ENCODE measurements at regions not wholly inside any gene's neighbourhood (a gene's known extent, or its start where the extent isn't known, plus 50 kb on each side); places are given as distances from the start of the nearest gene placed in this dataset.

- ATAC-seq: no peak
These were observed 104.3 kb upstream of the TTC29 start for GRCh38 chr4:147049946-147050345.

DNA sequence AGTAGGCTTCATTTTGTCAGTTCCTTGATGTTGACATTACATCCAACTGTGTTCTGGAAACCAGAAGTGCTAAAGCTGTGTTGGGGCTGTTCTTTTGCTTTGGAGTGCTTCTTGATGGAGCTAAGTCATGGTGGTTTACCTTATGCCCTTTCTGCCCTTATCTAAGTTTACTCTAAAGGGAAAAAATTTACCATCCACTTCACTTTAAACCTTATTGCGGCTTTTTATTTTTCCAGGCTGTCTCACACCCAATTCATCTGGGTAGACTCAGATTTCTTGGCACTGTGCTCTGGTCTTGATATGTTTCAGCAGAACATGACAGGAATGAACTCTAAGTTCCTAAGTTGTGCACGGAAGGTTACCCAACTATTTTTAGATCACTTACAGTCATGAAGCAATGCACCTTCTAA lies 104.7 kb upstream of the TTC29 start:
- Histone ChIP-seq H3K27me3 (no peaks in the 10 kb centered on the region), H3K36me3 (replicated peaks in 1 of 2; ENCODE audit: insufficient read depth in 1 of 2, low read depth in 2 of 2) (no peaks in the 10 kb centered on the region), H3K4me1 (no peaks in the 10 kb centered on the region), H3K9me3 (no peaks in the 10 kb centered on the region), H3K27ac (no peak overlapping the region), H3K4me3 (no peak overlapping the region)
- intact Hi-C loops (cut with DNase I): no loop called here
- WGBS, 2 donors: 40 to 65% methylated on average over 2 of the region's 2 CpGs
- ATAC-seq (no peak), DNase-seq (no peak)
- no peak for TF ChIP-seq POLR2A (IDR thresholded peaks at IDR 0.05)
- TF ChIP-seq, protein P1, sequence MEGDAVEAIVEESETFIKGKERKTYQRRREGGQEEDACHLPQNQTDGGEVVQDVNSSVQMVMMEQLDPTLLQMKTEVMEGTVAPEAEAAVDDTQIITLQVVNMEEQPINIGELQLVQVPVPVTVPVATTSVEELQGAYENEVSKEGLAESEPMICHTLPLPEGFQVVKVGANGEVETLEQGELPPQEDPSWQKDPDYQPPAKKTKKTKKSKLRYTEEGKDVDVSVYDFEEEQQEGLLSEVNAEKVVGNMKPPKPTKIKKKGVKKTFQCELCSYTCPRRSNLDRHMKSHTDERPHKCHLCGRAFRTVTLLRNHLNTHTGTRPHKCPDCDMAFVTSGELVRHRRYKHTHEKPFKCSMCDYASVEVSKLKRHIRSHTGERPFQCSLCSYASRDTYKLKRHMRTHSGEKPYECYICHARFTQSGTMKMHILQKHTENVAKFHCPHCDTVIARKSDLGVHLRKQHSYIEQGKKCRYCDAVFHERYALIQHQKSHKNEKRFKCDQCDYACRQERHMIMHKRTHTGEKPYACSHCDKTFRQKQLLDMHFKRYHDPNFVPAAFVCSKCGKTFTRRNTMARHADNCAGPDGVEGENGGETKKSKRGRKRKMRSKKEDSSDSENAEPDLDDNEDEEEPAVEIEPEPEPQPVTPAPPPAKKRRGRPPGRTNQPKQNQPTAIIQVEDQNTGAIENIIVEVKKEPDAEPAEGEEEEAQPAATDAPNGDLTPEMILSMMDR (IDR thresholded peaks at IDR 0.05): no peak

More at GRCh38 chr4:147049946-147050345, 104.3 kb upstream of the TTC29 start:
- TF ChIP-seq, protein P1 (IDR thresholded peaks at IDR 0.05): no peak
- no peak for TF ChIP-seq POLR2A (IDR thresholded peaks at IDR 0.05)
- H3K27me3 ChIP-seq: no peaks in the 10 kb centered on the region
- H3K27ac ChIP-seq: no peak overlapping the region
- intact Hi-C loops (cut with DNase I): no loop called here
- no peak overlapping the region for H3K4me3 ChIP-seq
- H3K4me1 ChIP-seq: no peaks in the 10 kb centered on the region
- H3K9me3 ChIP-seq: no peaks in the 10 kb centered on the region
- no peak for DNase-seq
- no peaks in the 10 kb centered on the region for H3K36me3 ChIP-seq (replicated peaks in 1 of 2; ENCODE audit: insufficient read depth in 1 of 2, low read depth in 2 of 2)
- 29 to 43% methylated on average over 5 of the region's 5 CpGs for WGBS, 2 donors

GRCh38 chr4:147052361-147052760 lies 106.7 kb upstream of the TTC29 start:
- no peak for TF ChIP-seq POLR2A (IDR thresholded peaks at IDR 0.05)
- TF ChIP-seq, protein P1 (IDR thresholded peaks at IDR 0.05): no peak
- no peak for ATAC-seq
- Histone ChIP-seq H3K4me3 (no peak overlapping the region), H3K9me3 (no peaks in the 10 kb centered on the region), H3K27me3 (no peaks in the 10 kb centered on the region), H3K4me1 (no peaks in the 10 kb centered on the region), H3K36me3 (replicated peaks in 1 of 2; ENCODE audit: insufficient read depth in 1 of 2, low read depth in 2 of 2) (no peaks in the 10 kb centered on the region), H3K27ac (no peak overlapping the region)
- intact Hi-C loops (cut with DNase I): no loop called here
- no peak for DNase-seq
- WGBS, 2 donors: 74 to 77% methylated on average over 2 of the region's 2 CpGs

- TF ChIP-seq POLR2A (IDR thresholded peaks at IDR 0.05): no peak
- TF ChIP-seq, protein P1 (IDR thresholded peaks at IDR 0.05): no peak
- no peak for DNase-seq
These were observed 108.7 kb upstream of the TTC29 start for GRCh38 chr4:147054228-147054872.

More at GRCh38 chr4:147054228-147054872, 108.7 kb upstream of the TTC29 start:
- Histone ChIP-seq H3K27ac (no peak overlapping the region), H3K27me3 (no peaks in the 10 kb centered on the region), H3K36me3 (replicated peaks in 1 of 2; ENCODE audit: insufficient read depth in 1 of 2, low read depth in 2 of 2) (no peaks in the 10 kb centered on the region), H3K4me1 (no peaks in the 10 kb centered on the region), H3K9me3 (no peaks in the 10 kb centered on the region), H3K4me3 (no peak overlapping the region)
- 48 to 51% methylated on average over 2 of the region's 2 CpGs for WGBS, 2 donors
- no peak for ATAC-seq
- intact Hi-C loops (cut with DNase I): no loop called here
